CD14-positive monocyte (primary cell): ENCODE measurements at regions not wholly inside any gene's neighbourhood (a gene's known extent, or its start where the extent isn't known, plus 50 kb on each side); places are given as distances from the start of the nearest gene placed in this dataset.

Experiments used
- DNase-seq, 3 donors: peaks; one replicate each; pipeline ENCODE4 v3.0.0-alpha.2; 2011 to 2022
- H2AFZ ChIP-seq: 2 replicates; pipeline ENCODE4 v1.6.0; 2012; ENCODE audit warnings: mild to moderate bottlenecking, low read depth, low read length, inconsistent platforms; ENCODE audit not compliant: insufficient read depth, poor library complexity, severe bottlenecking
- H3K27ac ChIP-seq, 2 donors: 1 replicate in 1 of 2; 2 replicates in 1 of 2; pipeline ENCODE4 v1.5.1; 2012 to 2013; ENCODE audit warnings: low read length in 2 of 2, control low read depth in 1 of 2, inconsistent platforms in 1 of 2, low read depth in 1 of 2, mild to moderate bottlenecking in 1 of 2
- H3K27me3 ChIP-seq, 2 donors: one replicate each; pipeline versions ENCODE4 v1.6.0 to v1.6.1; 2011 to 2013; ENCODE audit warnings: low read length in 2 of 2; ENCODE audit not compliant: control insufficient read depth in 2 of 2, insufficient read depth in 2 of 2
- H3K36me3 ChIP-seq, 2 donors: replicated peaks in 1 of 2; 1 replicate in 1 of 2; 2 replicates in 1 of 2; pipeline versions ENCODE4 v1.5.1 to v1.6.1; 2012 to 2013; ENCODE audit warnings: low read length in 2 of 2, control low read depth in 1 of 2, inconsistent platforms in 1 of 2, mild to moderate bottlenecking in 1 of 2; ENCODE audit not compliant: insufficient read depth in 2 of 2, control insufficient read depth in 1 of 2
- H3K4me1 ChIP-seq, 2 donors: 1 replicate in 1 of 2; 2 replicates in 1 of 2; pipeline versions ENCODE4 v1.5.1 to v1.6.1; 2012 to 2013; ENCODE audit warnings: low read length in 2 of 2, control low read depth in 1 of 2, inconsistent platforms in 1 of 2, mild to moderate bottlenecking in 1 of 2, moderate library complexity in 1 of 2; ENCODE audit not compliant: insufficient read depth in 2 of 2, control insufficient read depth in 1 of 2
- H3K4me2 ChIP-seq: replicated peaks from 2 replicates; pipeline ENCODE3; 2012; ENCODE audit warnings: low read length, moderate library complexity, mild to moderate bottlenecking; ENCODE audit not compliant: poor library complexity, severe bottlenecking; ENCODE audit errors: extremely low read depth
- H3K4me3 ChIP-seq, 3 experiments: fragments of 200-600 bp in 1 of 3; sonication (generic) in 1 of 3; replicated peaks in 1 of 3; 1 replicate in 2 of 3; 2 replicates in 1 of 3; pipeline ENCODE4 v1.5.1; 2011 to 2013; ENCODE audit warnings: low read length in 3 of 3, mild to moderate bottlenecking in 3 of 3, control low read depth in 2 of 3, low read depth in 2 of 3, inconsistent platforms in 1 of 3, moderate library complexity in 1 of 3
- H3K79me2 ChIP-seq: 2 replicates; pipeline ENCODE4 v1.6.0; 2012; ENCODE audit warnings: mild to moderate bottlenecking, control low read depth, inconsistent platforms, low read length, moderate library complexity; ENCODE audit not compliant: insufficient read depth
- H3K9ac ChIP-seq: 2 replicates; pipeline ENCODE4 v1.6.0; 2017; ENCODE audit warnings: low read length, mild to moderate bottlenecking; ENCODE audit not compliant: insufficient read depth, poor library complexity, severe bottlenecking
- H3K9me3 ChIP-seq, 2 donors: replicated peaks in 1 of 2; 1 replicate in 1 of 2; 2 replicates in 1 of 2; pipeline versions ENCODE4 v1.5.1 to v1.6.1; 2012 to 2013; ENCODE audit warnings: low read length in 2 of 2, control low read depth in 1 of 2; ENCODE audit not compliant: control insufficient read depth in 1 of 2, insufficient read depth in 1 of 2
- H4K20me1 ChIP-seq: 2 replicates; pipeline ENCODE4 v1.6.0; 2012; ENCODE audit warnings: mild to moderate bottlenecking, low read length, control low read depth, moderate library complexity; ENCODE audit not compliant: insufficient read depth
- H3K27ac Mint-ChIP-seq, 7 donors: one replicate each; pipeline ENCODE4 v1.8.0; 2020; ENCODE audit warnings: mild to moderate bottlenecking in 7 of 7, mixed read lengths in 7 of 7, moderate library complexity in 6 of 7, inconsistent platforms in 2 of 7
- H3K27me3 Mint-ChIP-seq, 3 donors: one replicate each; pipeline ENCODE4 v1.8.0; 2021 to 2022; ENCODE audit warnings: low read depth in 3 of 3, mild to moderate bottlenecking in 3 of 3, mixed read lengths in 3 of 3, moderate library complexity in 3 of 3, inconsistent platforms in 1 of 3
- H3K36me3 Mint-ChIP-seq, 2 donors: one replicate each; pipeline ENCODE4 v1.8.0; 2020; ENCODE audit warnings: mixed read lengths in 2 of 2, inconsistent platforms in 1 of 2, mild to moderate bottlenecking in 1 of 2
- H3K4me1 Mint-ChIP-seq: one replicate; pipeline ENCODE4 v1.8.0; 2020; ENCODE audit warnings: mild to moderate bottlenecking, mixed read lengths
- H3K4me3 Mint-ChIP-seq, 2 donors: one replicate each; pipeline ENCODE4 v1.8.0; 2020; ENCODE audit warnings: mild to moderate bottlenecking in 2 of 2, mixed read lengths in 2 of 2, moderate library complexity in 1 of 2
- H3K9me3 Mint-ChIP-seq, 7 donors: one replicate each; pipeline ENCODE4 v1.8.0; 2020 to 2022; ENCODE audit warnings: mixed read lengths in 7 of 7, mild to moderate bottlenecking in 6 of 7, moderate library complexity in 6 of 7, inconsistent platforms in 2 of 7
- WGBS: methylation state at CpG from one replicate; pipeline ENCODE4 v1.1.5; 2013; ENCODE audit warnings: missing lambda C conversion rate; ENCODE audit not compliant: insufficient coverage; 5-methylcytosine and 5-hydroxymethylcytosine counted together
- intact Hi-C, 2 donors: fragments of 100-400 bp; cut with micrococcal nuclease; formaldehyde crosslinking; loops; one replicate each; pipeline versions ENCODE4 v1.15.0 to v1.15.1; 2023
- TF ChIP-seq, protein P1 (sequence below): fragments of 200-600 bp; IDR thresholded peaks from one replicate; pipeline ENCODE4 v1.8.0; 2022; ENCODE audit warnings: antibody characterized with exemption, mild to moderate bottlenecking

DNA sequence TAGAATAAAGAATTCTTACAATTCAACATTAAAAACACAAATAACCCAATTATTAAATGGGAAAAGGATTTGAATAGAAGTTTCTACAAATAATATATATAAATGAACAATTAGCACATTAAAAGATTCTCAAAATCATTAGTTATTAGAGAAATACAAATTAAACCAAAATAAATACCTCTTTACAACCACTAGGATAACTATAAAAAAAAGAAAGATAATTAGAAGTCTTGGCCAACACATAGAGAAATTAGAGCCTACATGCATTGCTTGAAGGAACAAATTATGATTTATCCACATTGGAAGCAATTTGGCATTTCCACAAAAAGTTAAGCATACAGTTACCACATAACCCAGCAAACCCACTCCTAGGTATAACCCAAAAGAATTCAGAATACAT lies 502.3 kb upstream of the UBE2E2 start:
- H3K36me3 ChIP-seq: no peaks in the 10 kb centered on the region
- H2AFZ ChIP-seq: no peak overlapping the region
- no peak overlapping the region for H3K4me3 ChIP-seq
- H3K79me2 ChIP-seq: no peaks in the 10 kb centered on the region
- H3K9ac ChIP-seq: no peak overlapping the region
- H3K4me3 Mint-ChIP-seq: no peak overlapping the region
- peaks cover 0 to 8% (median 0%) of the 10 kb centered on the region in 7 donors for H3K9me3 Mint-ChIP-seq
- TF ChIP-seq, protein P1, sequence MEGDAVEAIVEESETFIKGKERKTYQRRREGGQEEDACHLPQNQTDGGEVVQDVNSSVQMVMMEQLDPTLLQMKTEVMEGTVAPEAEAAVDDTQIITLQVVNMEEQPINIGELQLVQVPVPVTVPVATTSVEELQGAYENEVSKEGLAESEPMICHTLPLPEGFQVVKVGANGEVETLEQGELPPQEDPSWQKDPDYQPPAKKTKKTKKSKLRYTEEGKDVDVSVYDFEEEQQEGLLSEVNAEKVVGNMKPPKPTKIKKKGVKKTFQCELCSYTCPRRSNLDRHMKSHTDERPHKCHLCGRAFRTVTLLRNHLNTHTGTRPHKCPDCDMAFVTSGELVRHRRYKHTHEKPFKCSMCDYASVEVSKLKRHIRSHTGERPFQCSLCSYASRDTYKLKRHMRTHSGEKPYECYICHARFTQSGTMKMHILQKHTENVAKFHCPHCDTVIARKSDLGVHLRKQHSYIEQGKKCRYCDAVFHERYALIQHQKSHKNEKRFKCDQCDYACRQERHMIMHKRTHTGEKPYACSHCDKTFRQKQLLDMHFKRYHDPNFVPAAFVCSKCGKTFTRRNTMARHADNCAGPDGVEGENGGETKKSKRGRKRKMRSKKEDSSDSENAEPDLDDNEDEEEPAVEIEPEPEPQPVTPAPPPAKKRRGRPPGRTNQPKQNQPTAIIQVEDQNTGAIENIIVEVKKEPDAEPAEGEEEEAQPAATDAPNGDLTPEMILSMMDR: no peak
- no peak for DNase-seq
- H3K27me3 ChIP-seq: no peaks in the 10 kb centered on the region
- peaks cover 7% of the 10 kb centered on the region for H3K4me1 Mint-ChIP-seq
- H3K4me2 ChIP-seq: no peak overlapping the region
- no peak overlapping the region for H3K27ac Mint-ChIP-seq
- H3K9me3 ChIP-seq: no peaks in the 10 kb centered on the region
- peaks cover 2 to 8% of the 10 kb centered on the region in 2 donors for H3K4me1 ChIP-seq
- no peaks in the 10 kb centered on the region for H4K20me1 ChIP-seq
- intact Hi-C loops: no loop called here
- no peak overlapping the region for H3K27ac ChIP-seq
- peaks cover 0 to 2% (median 2%) of the 10 kb centered on the region in 3 donors for H3K27me3 Mint-ChIP-seq
- H3K36me3 Mint-ChIP-seq: no peaks in the 10 kb centered on the region

DNA sequence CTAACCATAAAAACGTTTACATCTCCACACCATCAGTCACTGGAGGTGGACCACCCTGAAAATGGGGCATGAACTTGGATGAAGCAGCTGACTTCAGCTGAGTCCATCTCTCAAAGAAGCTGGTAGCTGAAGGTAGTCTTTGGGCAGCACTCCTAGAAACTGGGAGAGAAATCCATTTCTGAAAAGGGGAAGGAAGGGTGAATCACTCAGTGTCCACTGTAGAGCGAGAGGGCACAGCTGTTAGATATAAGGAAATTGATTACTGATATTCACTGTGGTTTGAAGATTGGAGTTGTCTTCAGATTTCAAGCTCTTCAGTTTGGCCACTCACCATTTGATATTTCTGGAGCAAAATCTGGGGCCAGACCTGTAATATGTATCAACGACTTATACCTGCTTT lies 499.0 kb upstream of the UBE2E2 start:
- Mint-ChIP-seq H3K27me3 (peaks cover 2% of the 10 kb centered on the region in 3 donors), H3K9me3 (peaks cover 5 to 19% (median 10%) of the 10 kb centered on the region in 7 donors), H3K27ac (no peak overlapping the region), H3K4me3 (no peak overlapping the region), H3K4me1 (peaks cover 7% of the 10 kb centered on the region), H3K36me3 (no peaks in the 10 kb centered on the region)
- Histone ChIP-seq H3K9me3 (peaks cover 4 to 13% of the 10 kb centered on the region in 2 donors), H3K36me3 (no peaks in the 10 kb centered on the region), H4K20me1 (no peaks in the 10 kb centered on the region), H2AFZ (no peak overlapping the region), H3K4me3 (no peak overlapping the region), H3K4me2 (no peak overlapping the region), H3K27ac (no peak overlapping the region), H3K4me1 (peaks cover 2 to 8% of the 10 kb centered on the region in 2 donors), H3K27me3 (no peaks in the 10 kb centered on the region), H3K79me2 (no peaks in the 10 kb centered on the region), H3K9ac (no peak overlapping the region)
- peak; percentile 12 to 36 (median 33) for DNase-seq
- WGBS: 20% methylated on average over 1 of the region's 3 CpGs
- intact Hi-C loops: no loop called here
- TF ChIP-seq, protein P1: no peak
